ENCODE measurements at regions not wholly inside any gene's neighbourhood (a gene's known extent, or its start where the extent isn't known, plus 50 kb on each side); places are given as distances from the start of the nearest gene placed in this dataset.

DNA sequence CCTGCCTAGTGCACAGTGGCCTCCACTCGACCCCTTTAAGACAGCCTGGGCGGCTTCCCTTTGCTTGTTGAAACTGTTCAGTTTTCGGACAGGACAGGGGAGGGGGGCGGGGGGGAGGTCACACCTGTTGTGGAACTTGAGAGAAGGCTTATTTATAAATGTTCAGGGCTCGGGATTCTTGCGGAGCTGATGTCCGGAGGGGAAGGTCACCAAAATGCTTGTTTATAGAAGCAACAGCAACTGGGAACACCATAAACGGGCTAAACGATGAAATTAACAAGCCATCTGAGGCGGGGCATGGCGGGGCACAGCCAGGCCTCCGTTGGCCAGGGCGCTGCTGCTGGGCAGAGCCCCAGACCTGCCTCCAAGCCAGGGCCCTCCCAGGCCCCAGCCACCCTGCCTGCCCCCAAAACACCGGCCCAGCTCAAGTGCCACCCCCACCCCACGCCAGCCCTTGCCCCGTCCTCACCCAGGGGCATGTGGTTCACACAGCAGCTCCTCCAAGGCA lies 59.8 kb upstream of the CASZ1 start:
- no peak overlapping the region for H3K9ac ChIP-seq (ENCODE audit: low read length)
- TF ChIP-seq POLR2AphosphoS5 (IDR thresholded peaks at IDR 0.05) (no peak), EP300 (conservative IDR thresholded peaks at IDR 0.05; ENCODE audit: poor library complexity, severe bottlenecking) (no peak), EZH2 (IDR thresholded peaks at IDR 0.05; ENCODE audit: borderline replicate concordance, insufficient read depth, low read length, poor library complexity, severe bottlenecking) (no peak), RAD21 (conservative IDR thresholded peaks at IDR 0.05) (no peak), MXI1 (conservative IDR thresholded peaks at IDR 0.05; ENCODE audit: poor library complexity, severe bottlenecking) (no peak)
- TF ChIP-seq, protein P1, sequence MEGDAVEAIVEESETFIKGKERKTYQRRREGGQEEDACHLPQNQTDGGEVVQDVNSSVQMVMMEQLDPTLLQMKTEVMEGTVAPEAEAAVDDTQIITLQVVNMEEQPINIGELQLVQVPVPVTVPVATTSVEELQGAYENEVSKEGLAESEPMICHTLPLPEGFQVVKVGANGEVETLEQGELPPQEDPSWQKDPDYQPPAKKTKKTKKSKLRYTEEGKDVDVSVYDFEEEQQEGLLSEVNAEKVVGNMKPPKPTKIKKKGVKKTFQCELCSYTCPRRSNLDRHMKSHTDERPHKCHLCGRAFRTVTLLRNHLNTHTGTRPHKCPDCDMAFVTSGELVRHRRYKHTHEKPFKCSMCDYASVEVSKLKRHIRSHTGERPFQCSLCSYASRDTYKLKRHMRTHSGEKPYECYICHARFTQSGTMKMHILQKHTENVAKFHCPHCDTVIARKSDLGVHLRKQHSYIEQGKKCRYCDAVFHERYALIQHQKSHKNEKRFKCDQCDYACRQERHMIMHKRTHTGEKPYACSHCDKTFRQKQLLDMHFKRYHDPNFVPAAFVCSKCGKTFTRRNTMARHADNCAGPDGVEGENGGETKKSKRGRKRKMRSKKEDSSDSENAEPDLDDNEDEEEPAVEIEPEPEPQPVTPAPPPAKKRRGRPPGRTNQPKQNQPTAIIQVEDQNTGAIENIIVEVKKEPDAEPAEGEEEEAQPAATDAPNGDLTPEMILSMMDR (IDR thresholded peaks at IDR 0.05; ENCODE audit: poor library complexity, severe bottlenecking): no peak
- TF ChIP-seq, protein P2, sequence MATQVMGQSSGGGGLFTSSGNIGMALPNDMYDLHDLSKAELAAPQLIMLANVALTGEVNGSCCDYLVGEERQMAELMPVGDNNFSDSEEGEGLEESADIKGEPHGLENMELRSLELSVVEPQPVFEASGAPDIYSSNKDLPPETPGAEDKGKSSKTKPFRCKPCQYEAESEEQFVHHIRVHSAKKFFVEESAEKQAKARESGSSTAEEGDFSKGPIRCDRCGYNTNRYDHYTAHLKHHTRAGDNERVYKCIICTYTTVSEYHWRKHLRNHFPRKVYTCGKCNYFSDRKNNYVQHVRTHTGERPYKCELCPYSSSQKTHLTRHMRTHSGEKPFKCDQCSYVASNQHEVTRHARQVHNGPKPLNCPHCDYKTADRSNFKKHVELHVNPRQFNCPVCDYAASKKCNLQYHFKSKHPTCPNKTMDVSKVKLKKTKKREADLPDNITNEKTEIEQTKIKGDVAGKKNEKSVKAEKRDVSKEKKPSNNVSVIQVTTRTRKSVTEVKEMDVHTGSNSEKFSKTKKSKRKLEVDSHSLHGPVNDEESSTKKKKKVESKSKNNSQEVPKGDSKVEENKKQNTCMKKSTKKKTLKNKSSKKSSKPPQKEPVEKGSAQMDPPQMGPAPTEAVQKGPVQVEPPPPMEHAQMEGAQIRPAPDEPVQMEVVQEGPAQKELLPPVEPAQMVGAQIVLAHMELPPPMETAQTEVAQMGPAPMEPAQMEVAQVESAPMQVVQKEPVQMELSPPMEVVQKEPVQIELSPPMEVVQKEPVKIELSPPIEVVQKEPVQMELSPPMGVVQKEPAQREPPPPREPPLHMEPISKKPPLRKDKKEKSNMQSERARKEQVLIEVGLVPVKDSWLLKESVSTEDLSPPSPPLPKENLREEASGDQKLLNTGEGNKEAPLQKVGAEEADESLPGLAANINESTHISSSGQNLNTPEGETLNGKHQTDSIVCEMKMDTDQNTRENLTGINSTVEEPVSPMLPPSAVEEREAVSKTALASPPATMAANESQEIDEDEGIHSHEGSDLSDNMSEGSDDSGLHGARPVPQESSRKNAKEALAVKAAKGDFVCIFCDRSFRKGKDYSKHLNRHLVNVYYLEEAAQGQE (IDR thresholded peaks at IDR 0.05; ENCODE audit: borderline replicate concordance): no peak
- no peaks in the 10 kb centered on the region for H3F3A ChIP-seq (ENCODE audit: insufficient read depth, low read length, poor library complexity, severe bottlenecking)

DNA sequence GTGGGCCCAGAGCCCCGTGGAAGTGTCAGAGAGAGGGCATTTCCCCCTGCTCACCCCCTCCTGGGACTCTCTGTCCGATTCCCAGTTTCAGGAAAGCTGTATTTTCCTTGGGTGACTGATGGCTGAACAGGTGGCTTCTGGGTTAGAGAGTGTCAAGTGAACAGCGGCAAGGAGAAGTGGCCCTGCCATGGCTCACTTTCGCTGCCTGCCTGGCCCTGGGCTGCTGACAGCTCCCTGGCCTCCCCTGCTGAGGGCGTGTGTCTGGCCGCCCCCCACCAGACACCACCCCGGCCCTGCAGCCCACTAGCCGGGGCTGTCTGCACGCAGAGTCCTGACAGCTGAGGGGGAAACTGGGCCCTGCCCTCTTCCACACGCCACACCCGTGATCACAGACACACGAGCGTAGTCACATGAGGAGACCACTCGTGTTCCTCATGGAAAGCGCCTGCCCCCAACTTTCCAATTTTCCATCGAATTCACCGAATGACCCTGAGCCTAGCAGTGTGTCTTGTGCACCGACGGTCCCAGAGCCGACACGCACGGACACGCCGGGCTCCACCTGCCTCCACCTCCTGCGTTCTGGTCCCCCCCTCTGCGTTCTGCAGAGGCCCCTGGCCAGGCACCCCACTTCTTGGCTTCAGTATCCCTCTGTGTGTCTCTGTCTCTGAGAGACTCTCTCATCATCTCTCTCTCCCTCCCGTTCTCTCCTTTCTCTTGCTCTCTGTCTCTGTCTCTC lies 60.6 kb upstream of the CASZ1 start:
- H3K9me2 ChIP-seq (ENCODE audit: insufficient read depth, low read length): no peaks in the 10 kb centered on the region
- no peaks in the 10 kb centered on the region for H3F3A ChIP-seq (ENCODE audit: insufficient read depth, low read length, poor library complexity, severe bottlenecking)
- no peaks in the 10 kb centered on the region for H3K36me3 ChIP-seq (ENCODE audit: insufficient read depth, low read length)
- H3K27me3 ChIP-seq (ENCODE audit: insufficient read depth, low read depth, low read length): no peaks in the 10 kb centered on the region
- no peak overlapping the region for H3K4me2 ChIP-seq (ENCODE audit: low read length)
- H3K9ac ChIP-seq (ENCODE audit: low read length): no peak overlapping the region
- TF ChIP-seq SMC3 (conservative IDR thresholded peaks at IDR 0.05; ENCODE audit: poor library complexity) (no peak), EP300 (conservative IDR thresholded peaks at IDR 0.05; ENCODE audit: poor library complexity, severe bottlenecking) (no peak), RAD21 (conservative IDR thresholded peaks at IDR 0.05) (no peak), MXI1 (conservative IDR thresholded peaks at IDR 0.05; ENCODE audit: poor library complexity, severe bottlenecking) (no peak), TAF1 (IDR thresholded peaks at IDR 0.05; ENCODE audit: low read depth) (no peak), POLR2AphosphoS5 (IDR thresholded peaks at IDR 0.05) (no peak), EZH2 (IDR thresholded peaks at IDR 0.05; ENCODE audit: borderline replicate concordance, insufficient read depth, low read length, poor library complexity, severe bottlenecking) (no peak)
- TF ChIP-seq, protein P2 (IDR thresholded peaks at IDR 0.05; ENCODE audit: borderline replicate concordance): no peak
- TF ChIP-seq, protein P1 (IDR thresholded peaks at IDR 0.05; ENCODE audit: poor library complexity, severe bottlenecking): no peak
- H3K4me3 ChIP-seq (ENCODE audit: low read length): no peak overlapping the region
- H3K27ac ChIP-seq (ENCODE audit: low read length): no peak overlapping the region
- H2AFZ ChIP-seq (ENCODE audit: low read depth, low read length): no peak overlapping the region
- H3K9me3 ChIP-seq (ENCODE audit: low read length): no peaks in the 10 kb centered on the region
- H3K79me2 ChIP-seq (replicated peaks; ENCODE audit: insufficient read depth, low read length): no peaks in the 10 kb centered on the region
- H4K20me1 ChIP-seq (ENCODE audit: insufficient read depth): no peaks in the 10 kb centered on the region

More for the DNA sequence above, 59.8 kb upstream of the CASZ1 start:
- Histone ChIP-seq H3K4me2 (ENCODE audit: low read length) (no peak overlapping the region), H4K20me1 (ENCODE audit: insufficient read depth) (no peaks in the 10 kb centered on the region), H3K27ac (ENCODE audit: low read length) (no peak overlapping the region), H2AFZ (ENCODE audit: low read depth, low read length) (no peak overlapping the region), H3K36me3 (ENCODE audit: insufficient read depth, low read length) (no peaks in the 10 kb centered on the region), H3K9me2 (ENCODE audit: insufficient read depth, low read length) (no peaks in the 10 kb centered on the region), H3K27me3 (ENCODE audit: insufficient read depth, low read depth, low read length) (no peaks in the 10 kb centered on the region), H3K79me2 (replicated peaks; ENCODE audit: insufficient read depth, low read length) (no peaks in the 10 kb centered on the region), H3K4me3 (ENCODE audit: low read length) (no peak overlapping the region), H3K9me3 (ENCODE audit: low read length) (no peaks in the 10 kb centered on the region)
